ENCODE measurements at regions not wholly inside any gene's neighbourhood (a gene's known extent, or its start where the extent isn't known, plus 50 kb on each side); places are given as distances from the start of the nearest gene placed in this dataset.

DNA sequence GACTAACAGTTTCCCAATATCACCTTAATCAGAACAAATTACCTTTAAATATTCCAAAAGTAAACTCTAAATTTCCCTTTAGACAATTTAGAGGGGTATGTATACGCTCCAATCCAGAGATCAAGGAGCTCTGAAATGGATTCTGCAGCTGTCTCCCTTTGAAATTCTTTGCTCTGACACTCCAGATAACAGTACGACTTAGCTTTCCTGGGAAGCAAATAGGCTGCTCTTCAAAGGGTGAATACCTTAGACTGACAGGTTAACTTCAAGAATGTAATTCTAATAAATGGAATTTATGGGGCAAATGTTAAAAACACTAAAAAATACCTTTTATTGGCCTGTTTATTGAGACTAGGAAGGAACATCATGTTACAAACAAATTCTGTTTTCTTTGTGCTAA is 357.2 kb downstream of the USP25 start (continued):
- TF ChIP-seq CREB1 (CRISPR knock-in tag; IDR thresholded peaks at IDR 0.05; ENCODE audit: low read depth), result no peak
- no peak for TF ChIP-seq ZNF331 (CRISPR knock-in tag; IDR thresholded peaks at IDR 0.05; ENCODE audit: low read depth)
- no peak for TF ChIP-seq JUNB (IDR thresholded peaks at IDR 0.05; ENCODE audit: unreplicated experiment)

DNA sequence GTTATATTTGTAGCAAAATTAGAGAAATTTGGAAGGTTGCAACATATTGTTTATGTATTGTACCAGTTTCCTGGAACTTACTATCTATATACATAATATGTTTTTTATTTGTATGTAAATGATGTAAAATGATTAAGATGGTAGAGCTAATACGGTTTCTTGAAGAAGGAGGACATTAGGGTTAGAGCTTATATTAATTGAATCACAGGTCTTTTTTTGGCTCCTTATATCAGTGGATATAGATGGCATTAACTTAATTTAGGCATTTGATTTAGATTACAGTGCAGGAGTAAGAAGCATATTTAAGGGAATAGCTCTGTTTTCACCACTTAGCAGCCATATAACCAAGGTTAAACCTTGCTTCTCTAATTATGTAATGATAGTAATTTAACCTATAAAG is 357.7 kb downstream of the USP25 start:
- Mint-ChIP-seq H3K4me3 (no peak overlapping the region), H3K36me3 (ENCODE audit: low read depth) (no peaks in the 10 kb centered on the region), H3K27me3 (ENCODE audit: insufficient read depth, low read depth, poor library complexity) (no peaks in the 10 kb centered on the region), H3K27ac (no peak overlapping the region), H3K9me3 (no peaks in the 10 kb centered on the region), H3K4me1 (no peaks in the 10 kb centered on the region)
- H3K27me3 ChIP-seq (ENCODE audit: insufficient read depth), result no peaks in the 10 kb centered on the region
- TF ChIP-seq STAT1 (IDR thresholded peaks at IDR 0.05; ENCODE audit: unreplicated experiment) (no peak), EZH2phosphoT487 (IDR thresholded peaks at IDR 0.05; ENCODE audit: unreplicated experiment) (no peak), JUNB (IDR thresholded peaks at IDR 0.05; ENCODE audit: unreplicated experiment) (no peak)
- no peak overlapping the region for H3K27ac ChIP-seq (ENCODE audit: low read depth)
- no peaks in the 10 kb centered on the region for H3K4me1 ChIP-seq (ENCODE audit: insufficient read depth)
- H3K4me2 ChIP-seq, result no peak overlapping the region
- ATAC-seq (no peak), DNase-seq (ENCODE audit: low spot score) (no peak)
- no peaks in the 10 kb centered on the region for H3K79me2 ChIP-seq (replicated peaks; ENCODE audit: insufficient read depth)
- H3K9me2 ChIP-seq (ENCODE audit: insufficient read depth), result no peaks in the 10 kb centered on the region
- no peaks in the 10 kb centered on the region for H4K20me1 ChIP-seq (replicated peaks; ENCODE audit: insufficient read depth)
- H3K36me3 ChIP-seq (ENCODE audit: insufficient read depth), result no peaks in the 10 kb centered on the region
- H3K4me3 ChIP-seq, result no peak overlapping the region
- no peaks in the 10 kb centered on the region for H3F3A ChIP-seq (replicated peaks; ENCODE audit: low read depth)
- H2AFZ ChIP-seq, result no peak overlapping the region

- H3K4me1 Mint-ChIP-seq, result no peaks in the 10 kb centered on the region
- ATAC-seq, result no peak
These were observed 358.3 kb downstream of the USP25 start for GRCh38 chr21:16088056-16088455.

More at GRCh38 chr21:16088056-16088455, 358.3 kb downstream of the USP25 start:
- Mint-ChIP-seq H3K27me3 (ENCODE audit: insufficient read depth, low read depth, poor library complexity) (no peaks in the 10 kb centered on the region), H3K27ac (no peak overlapping the region), H3K9me3 (no peaks in the 10 kb centered on the region), H3K36me3 (ENCODE audit: low read depth) (no peaks in the 10 kb centered on the region), H3K4me3 (no peak overlapping the region)
- no peaks in the 10 kb centered on the region for H3F3A ChIP-seq (replicated peaks; ENCODE audit: low read depth)
- H3K27me3 ChIP-seq (ENCODE audit: insufficient read depth), result no peaks in the 10 kb centered on the region
- H3K36me3 ChIP-seq (ENCODE audit: insufficient read depth), result no peaks in the 10 kb centered on the region
- H4K20me1 ChIP-seq (replicated peaks; ENCODE audit: insufficient read depth), result no peaks in the 10 kb centered on the region
- no peak overlapping the region for H3K27ac ChIP-seq (ENCODE audit: low read depth)
- H3K4me1 ChIP-seq (ENCODE audit: insufficient read depth), result no peaks in the 10 kb centered on the region
- TF ChIP-seq EZH2phosphoT487 (IDR thresholded peaks at IDR 0.05; ENCODE audit: unreplicated experiment), result no peak
- TF ChIP-seq CTCF (conservative IDR thresholded peaks at IDR 0.05; ENCODE audit: low read depth in 2 of 2), result peak in 1 of 2 experiments; percentile 17; a peak in 1 of 4 replicates
- H2AFZ ChIP-seq, result no peak overlapping the region
- H3K4me3 ChIP-seq, result no peak overlapping the region
- no peaks in the 10 kb centered on the region for H3K9me2 ChIP-seq (ENCODE audit: insufficient read depth)
- no peak overlapping the region for H3K4me2 ChIP-seq
- H3K79me2 ChIP-seq (replicated peaks; ENCODE audit: insufficient read depth), result no peaks in the 10 kb centered on the region
- DNase-seq (ENCODE audit: low spot score), result no peak

Data from GM23338 (cell line).